ENCODE measurements at regions not wholly inside any gene's neighbourhood (a gene's known extent, or its start where the extent isn't known, plus 50 kb on each side); places are given as distances from the start of the nearest gene placed in this dataset.

DNA sequence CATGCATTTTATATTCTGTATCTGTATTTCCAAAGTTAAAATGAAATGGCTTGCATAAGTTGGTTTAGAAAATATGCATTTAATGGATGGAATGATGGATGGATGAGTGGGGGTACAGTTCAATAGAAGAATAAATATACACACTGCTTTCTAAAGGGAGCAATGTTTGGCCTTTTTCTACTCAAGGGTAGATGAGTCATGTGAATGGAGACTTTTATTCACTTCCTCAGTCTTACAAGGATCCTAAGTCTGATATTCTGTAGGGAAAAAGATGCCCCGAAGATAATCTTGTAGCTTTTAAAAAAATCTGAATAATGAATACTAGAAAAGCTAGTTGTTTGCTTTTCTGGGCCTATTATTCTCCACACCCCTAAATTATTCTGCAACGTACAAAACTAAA is 2112.1 kb downstream of the MAT2B start:
- H3K4me3 ChIP-seq (ENCODE audit: low read length) = no peak overlapping the region
- ChIA-PET CTCF (no interaction called here), POLR2A (no interaction called here)
- Mint-ChIP-seq H3K27me3 (peaks cover 0 to 4% (median 0%) of the 10 kb centered on the region in 5 donors), H3K36me3 (no peaks in the 10 kb centered on the region), H3K9me3 (peaks cover 2 to 25% (median 6%) of the 10 kb centered on the region in 11 donors), H3K27ac (no peak overlapping the region), H3K4me3 (no peak overlapping the region), H3K4me1 (no peaks in the 10 kb centered on the region)
- H3K9me3 ChIP-seq (ENCODE audit: control insufficient read depth in 2 of 3, low read length in 3 of 3) = no peaks in the 10 kb centered on the region
- H3K27ac ChIP-seq (ENCODE audit: low read depth, low read length) = no peak overlapping the region
- no peaks in the 10 kb centered on the region for H3K27me3 ChIP-seq (ENCODE audit: control insufficient read depth in 2 of 2, insufficient read depth in 2 of 2, low read length in 2 of 2)
- H3K4me1 ChIP-seq (ENCODE audit: control insufficient read depth in 2 of 2, insufficient read depth in 2 of 2, low read length in 2 of 2) = no peaks in the 10 kb centered on the region
- intact Hi-C loops (cut with micrococcal nuclease) = no loop called here
- ATAC-seq = no peak
- DNase-seq = no peak
- H3K36me3 ChIP-seq (ENCODE audit: control insufficient read depth in 2 of 3, insufficient read depth in 3 of 3, low read length in 3 of 3) = no peaks in the 10 kb centered on the region

DNA sequence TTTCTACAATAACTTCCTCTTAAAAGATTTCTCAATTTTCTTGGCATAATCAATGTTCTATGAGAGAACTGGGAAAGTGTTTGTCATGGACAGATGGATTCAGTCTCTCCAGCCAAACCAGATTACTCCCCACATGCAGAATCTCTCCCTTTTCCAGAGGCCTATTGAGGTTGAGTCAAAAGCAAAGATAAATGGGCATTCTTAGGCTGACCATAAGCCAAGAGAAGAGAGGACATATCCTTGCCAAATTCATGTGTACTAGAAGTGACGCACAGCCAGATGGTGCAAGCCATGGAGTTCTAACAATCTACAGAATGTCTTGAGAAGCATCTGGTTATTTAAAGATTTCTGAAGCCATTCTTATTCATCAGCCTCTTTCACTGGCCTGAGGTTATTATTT is 2115.0 kb downstream of the MAT2B start:
- Mint-ChIP-seq H3K27ac (no peak overlapping the region), H3K27me3 (peaks cover 0 to 2% (median 0%) of the 10 kb centered on the region in 5 donors), H3K9me3 (peaks cover 0 to 18% (median 4%) of the 10 kb centered on the region in 11 donors), H3K4me1 (peaks cover 0 to 6% (median 0%) of the 10 kb centered on the region in 7 donors), H3K4me3 (no peak overlapping the region), H3K36me3 (no peaks in the 10 kb centered on the region)
- intact Hi-C loops (cut with micrococcal nuclease) = no loop called here
- DNase-seq (no peak), ATAC-seq (no peak)
- no peaks in the 10 kb centered on the region for H3K4me1 ChIP-seq (ENCODE audit: control insufficient read depth in 2 of 2, insufficient read depth in 2 of 2, low read length in 2 of 2)
- CTCF ChIA-PET = no interaction called here
- POLR2A ChIA-PET = no interaction called here
- no peaks in the 10 kb centered on the region for H3K36me3 ChIP-seq (ENCODE audit: control insufficient read depth in 2 of 3, insufficient read depth in 3 of 3, low read length in 3 of 3)
- H3K4me3 ChIP-seq (ENCODE audit: low read length) = no peak overlapping the region
- H3K27ac ChIP-seq (ENCODE audit: low read depth, low read length) = no peak overlapping the region
- H3K27me3 ChIP-seq (ENCODE audit: control insufficient read depth in 2 of 2, insufficient read depth in 2 of 2, low read length in 2 of 2) = no peaks in the 10 kb centered on the region
- H3K9me3 ChIP-seq (ENCODE audit: control insufficient read depth in 2 of 3, low read length in 3 of 3) = no peaks in the 10 kb centered on the region

DNA sequence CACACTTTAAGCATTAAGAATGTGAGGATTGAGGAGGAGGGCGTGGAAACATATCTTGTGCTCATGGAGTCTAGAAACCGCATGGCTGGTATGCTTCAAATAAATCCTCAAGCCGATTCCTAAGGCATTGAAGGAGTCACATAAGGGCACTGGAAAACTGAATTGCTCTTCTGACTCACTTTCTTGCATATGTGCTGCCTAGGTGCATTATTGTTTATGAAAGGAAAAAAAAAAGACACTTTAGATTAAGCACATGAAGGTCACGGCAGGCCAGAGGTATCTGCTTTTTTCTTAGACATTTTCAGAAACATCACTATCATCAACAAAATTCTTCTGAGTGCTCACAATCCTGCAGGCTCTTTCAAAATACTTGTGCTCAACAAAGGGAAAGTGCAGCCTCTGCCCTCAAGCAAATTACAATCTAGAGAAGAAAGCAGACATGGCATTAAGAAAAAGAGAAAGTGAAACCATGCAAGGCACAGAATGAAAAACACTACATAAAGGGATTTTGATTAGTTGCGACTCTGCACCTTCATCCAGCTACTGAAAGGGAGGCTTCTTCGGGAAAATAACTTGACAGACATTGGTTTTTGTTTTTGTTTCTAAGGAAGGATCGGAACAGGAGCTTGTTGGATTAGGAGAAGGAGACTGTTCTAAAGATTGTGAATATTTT is 2117.6 kb downstream of the MAT2B start:
- H3K9me3 Mint-ChIP-seq = peaks cover 0 to 13% (median 5%) of the 10 kb centered on the region in 11 donors
- H3K4me3 ChIP-seq (ENCODE audit: low read length) = no peak overlapping the region
- H3K27me3 ChIP-seq (ENCODE audit: control insufficient read depth in 2 of 2, insufficient read depth in 2 of 2, low read length in 2 of 2) = no peaks in the 10 kb centered on the region
- H3K4me1 Mint-ChIP-seq = peaks cover 0 to 6% (median 0%) of the 10 kb centered on the region in 7 donors
- no peaks in the 10 kb centered on the region for H3K27me3 Mint-ChIP-seq
- CTCF ChIA-PET = no interaction called here
- H3K4me3 Mint-ChIP-seq = peak overlapping the region in 1 of 10 donors; percentile 22
- H3K27ac Mint-ChIP-seq = no peak overlapping the region
- DNase-seq = no peak
- intact Hi-C loops (cut with micrococcal nuclease) = no loop called here
- ATAC-seq = no peak
- H3K9me3 ChIP-seq (ENCODE audit: control insufficient read depth in 2 of 3, low read length in 3 of 3) = no peaks in the 10 kb centered on the region
- H3K36me3 ChIP-seq (ENCODE audit: control insufficient read depth in 2 of 3, insufficient read depth in 3 of 3, low read length in 3 of 3) = no peaks in the 10 kb centered on the region
- POLR2A ChIA-PET = no interaction called here
- no peak overlapping the region for H3K27ac ChIP-seq (ENCODE audit: low read depth, low read length)
- H3K36me3 Mint-ChIP-seq = no peaks in the 10 kb centered on the region
- H3K4me1 ChIP-seq (ENCODE audit: control insufficient read depth in 2 of 2, insufficient read depth in 2 of 2, low read length in 2 of 2) = no peaks in the 10 kb centered on the region

DNA sequence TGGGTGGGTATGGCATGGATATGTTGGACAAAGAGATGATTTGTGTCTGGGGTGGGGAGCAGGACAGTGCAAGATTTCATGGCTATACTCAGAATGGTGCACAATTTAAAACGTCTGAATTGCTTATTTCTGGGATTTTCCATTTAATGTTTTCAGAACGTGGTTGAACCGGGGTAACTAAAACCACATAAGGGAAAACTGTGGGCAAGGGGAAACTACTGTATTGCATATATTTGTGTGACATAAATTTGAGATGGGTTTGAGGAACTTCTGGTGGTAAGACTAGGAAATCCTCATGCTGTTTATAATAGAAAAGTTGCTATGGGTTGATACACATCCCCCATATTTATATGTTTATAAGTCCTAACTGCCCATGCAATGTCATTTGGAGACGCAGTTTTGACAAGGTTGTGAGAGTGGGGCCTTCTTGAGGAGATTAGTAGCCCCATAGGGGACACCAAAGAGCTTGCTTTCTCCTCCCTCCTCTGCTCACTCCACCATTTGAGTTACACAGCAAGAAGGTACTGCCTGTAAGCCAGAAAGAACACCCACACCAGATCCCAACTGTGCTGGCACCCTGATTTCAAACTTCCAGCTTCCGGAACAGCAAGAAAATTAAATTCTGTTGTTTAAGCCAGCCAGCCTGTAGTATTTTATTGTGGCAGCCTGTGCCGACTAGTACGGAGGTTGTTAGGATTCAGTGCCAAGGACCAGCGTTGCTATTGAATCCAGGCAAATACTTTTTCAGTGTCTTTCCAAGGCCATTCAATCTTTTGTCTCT is 2118.9 kb downstream of the MAT2B start:
- Histone ChIP-seq H3K4me3 (ENCODE audit: low read length) (no peak overlapping the region), H3K27me3 (ENCODE audit: control insufficient read depth in 2 of 2, insufficient read depth in 2 of 2, low read length in 2 of 2) (no peaks in the 10 kb centered on the region), H3K9me3 (ENCODE audit: control insufficient read depth in 2 of 3, low read length in 3 of 3) (no peaks in the 10 kb centered on the region), H3K27ac (ENCODE audit: low read depth, low read length) (no peak overlapping the region), H3K36me3 (ENCODE audit: control insufficient read depth in 2 of 3, insufficient read depth in 3 of 3, low read length in 3 of 3) (no peaks in the 10 kb centered on the region), H3K4me1 (ENCODE audit: control insufficient read depth in 2 of 2, insufficient read depth in 2 of 2, low read length in 2 of 2) (no peaks in the 10 kb centered on the region)
- CTCF ChIA-PET = no interaction called here
- peaks cover 0 to 13% (median 5%) of the 10 kb centered on the region in 11 donors for H3K9me3 Mint-ChIP-seq
- DNase-seq (no peak), ATAC-seq (no peak)
- H3K36me3 Mint-ChIP-seq = no peaks in the 10 kb centered on the region
- no peaks in the 10 kb centered on the region for H3K27me3 Mint-ChIP-seq
- POLR2A ChIA-PET = no interaction called here
- H3K4me3 Mint-ChIP-seq = no peak overlapping the region
- peaks cover 0 to 6% (median 0%) of the 10 kb centered on the region in 7 donors for H3K4me1 Mint-ChIP-seq
- intact Hi-C loops (cut with micrococcal nuclease) = no loop called here
- H3K27ac Mint-ChIP-seq = no peak overlapping the region

DNA sequence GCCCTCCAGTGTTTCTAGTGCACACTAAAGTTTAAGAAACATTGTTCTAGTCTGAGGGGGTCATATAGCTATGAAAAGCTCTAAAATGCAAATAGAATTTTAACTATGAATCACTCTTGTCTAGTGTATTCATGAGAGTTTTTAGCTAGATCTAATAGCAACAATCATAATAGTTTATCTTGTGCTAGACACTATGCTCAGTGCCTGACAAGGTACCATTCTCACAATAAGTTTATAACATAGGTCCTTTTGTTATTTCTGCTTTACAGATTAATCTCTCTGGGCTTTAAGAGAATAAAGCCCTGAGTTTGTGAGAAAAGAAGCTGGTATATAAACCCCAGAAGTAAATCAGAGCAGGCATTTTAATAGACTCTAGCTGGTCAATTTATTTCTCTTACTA is 2120.7 kb downstream of the MAT2B start:
- Mint-ChIP-seq H3K4me3 (no peak overlapping the region), H3K27ac (no peak overlapping the region), H3K36me3 (no peaks in the 10 kb centered on the region), H3K27me3 (no peaks in the 10 kb centered on the region), H3K4me1 (peaks cover 0 to 6% (median 0%) of the 10 kb centered on the region in 7 donors), H3K9me3 (peaks cover 0 to 9% (median 4%) of the 10 kb centered on the region in 11 donors)
- no peak for DNase-seq
- ATAC-seq = no peak
- intact Hi-C loops (cut with micrococcal nuclease) = no loop called here
- H3K27ac ChIP-seq (ENCODE audit: low read depth, low read length) = no peak overlapping the region
- H3K4me1 ChIP-seq (ENCODE audit: control insufficient read depth in 2 of 2, insufficient read depth in 2 of 2, low read length in 2 of 2) = no peaks in the 10 kb centered on the region
- CTCF ChIA-PET = no interaction called here
- no peaks in the 10 kb centered on the region for H3K9me3 ChIP-seq (ENCODE audit: control insufficient read depth in 2 of 3, low read length in 3 of 3)
- H3K27me3 ChIP-seq (ENCODE audit: control insufficient read depth in 2 of 2, insufficient read depth in 2 of 2, low read length in 2 of 2) = no peaks in the 10 kb centered on the region
- no peaks in the 10 kb centered on the region for H3K36me3 ChIP-seq (ENCODE audit: control insufficient read depth in 2 of 3, insufficient read depth in 3 of 3, low read length in 3 of 3)
- POLR2A ChIA-PET = no interaction called here
- no peak overlapping the region for H3K4me3 ChIP-seq (ENCODE audit: low read length)

DNA sequence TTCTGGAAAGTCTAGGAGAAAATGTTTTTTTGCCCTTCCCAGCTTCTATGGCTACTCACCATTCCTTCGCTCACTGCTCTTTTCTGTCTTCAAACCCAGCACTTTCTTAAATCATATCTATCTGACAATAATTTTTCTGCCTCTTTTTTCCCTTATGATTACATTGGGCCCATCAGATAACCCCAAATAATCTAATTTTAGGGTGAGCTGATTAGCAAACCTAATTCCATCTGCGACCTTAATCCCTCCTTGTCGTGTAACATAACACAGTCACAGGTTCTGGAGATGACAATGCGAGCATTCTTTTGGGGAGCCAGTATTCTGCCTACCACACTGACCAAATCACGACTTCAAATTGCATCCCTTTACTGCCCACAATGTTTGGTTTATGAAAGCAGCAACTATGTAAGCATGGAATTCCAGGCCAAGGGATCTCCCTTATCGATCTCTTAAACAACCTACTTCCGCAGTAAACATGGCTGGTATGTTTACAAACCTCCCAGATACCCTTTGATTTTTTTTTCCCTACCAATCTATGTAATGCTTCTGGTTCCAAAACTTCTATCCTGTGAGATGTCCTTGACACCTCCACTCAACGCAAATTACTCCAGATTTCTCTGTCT is 2122.2 kb downstream of the MAT2B start:
- no peak overlapping the region for H3K4me3 Mint-ChIP-seq
- POLR2A ChIA-PET = no interaction called here

More for the DNA sequence above, 2122.2 kb downstream of the MAT2B start:
- peaks cover 0 to 11% (median 5%) of the 10 kb centered on the region in 11 donors for H3K9me3 Mint-ChIP-seq
- no peaks in the 10 kb centered on the region for H3K27me3 Mint-ChIP-seq
- no peaks in the 10 kb centered on the region for H3K27me3 ChIP-seq (ENCODE audit: control insufficient read depth in 2 of 2, insufficient read depth in 2 of 2, low read length in 2 of 2)
- no peak overlapping the region for H3K27ac ChIP-seq (ENCODE audit: low read depth, low read length)
- ATAC-seq (no peak), DNase-seq (no peak)
- no peaks in the 10 kb centered on the region for H3K9me3 ChIP-seq (ENCODE audit: control insufficient read depth in 2 of 3, low read length in 3 of 3)
- intact Hi-C loops (cut with micrococcal nuclease) = no loop called here
- no peak overlapping the region for H3K27ac Mint-ChIP-seq
- H3K4me1 Mint-ChIP-seq = peaks cover 0 to 6% (median 0%) of the 10 kb centered on the region in 7 donors
- H3K4me3 ChIP-seq (ENCODE audit: low read length) = no peak overlapping the region
- CTCF ChIA-PET = no interaction called here
- no peaks in the 10 kb centered on the region for H3K36me3 ChIP-seq (ENCODE audit: control insufficient read depth in 2 of 3, insufficient read depth in 3 of 3, low read length in 3 of 3)
- H3K36me3 Mint-ChIP-seq = no peaks in the 10 kb centered on the region
- no peaks in the 10 kb centered on the region for H3K4me1 ChIP-seq (ENCODE audit: control insufficient read depth in 2 of 2, insufficient read depth in 2 of 2, low read length in 2 of 2)

All from naive thymus-derived CD4-positive, alpha-beta T cell (primary cell).